Fibroblast of pulmonary artery (primary cell): ENCODE measurements at regions not wholly inside any gene's neighbourhood (a gene's known extent, or its start where the extent isn't known, plus 50 kb on each side); places are given as distances from the start of the nearest gene placed in this dataset.

Experiments
- DNase-seq: peaks from one replicate; pipeline ENCODE4 v3.0.0-alpha.2; 2010; ENCODE audit warnings: low read depth
- H3K4me3 ChIP-seq: replicated peaks from 2 replicates; pipeline ENCODE4 v1.5.1; 2011; ENCODE audit warnings: low read depth, mild to moderate bottlenecking, control low read depth, low read length, moderate library complexity
- TF ChIP-seq, protein P1 (sequence below): IDR thresholded peaks from 2 replicates; pipeline ENCODE4 v1.5.1; 2011; ENCODE audit warnings: mild to moderate bottlenecking, control low read depth, low read length, inconsistent platforms; ENCODE audit errors: missing control alignments

DNA sequence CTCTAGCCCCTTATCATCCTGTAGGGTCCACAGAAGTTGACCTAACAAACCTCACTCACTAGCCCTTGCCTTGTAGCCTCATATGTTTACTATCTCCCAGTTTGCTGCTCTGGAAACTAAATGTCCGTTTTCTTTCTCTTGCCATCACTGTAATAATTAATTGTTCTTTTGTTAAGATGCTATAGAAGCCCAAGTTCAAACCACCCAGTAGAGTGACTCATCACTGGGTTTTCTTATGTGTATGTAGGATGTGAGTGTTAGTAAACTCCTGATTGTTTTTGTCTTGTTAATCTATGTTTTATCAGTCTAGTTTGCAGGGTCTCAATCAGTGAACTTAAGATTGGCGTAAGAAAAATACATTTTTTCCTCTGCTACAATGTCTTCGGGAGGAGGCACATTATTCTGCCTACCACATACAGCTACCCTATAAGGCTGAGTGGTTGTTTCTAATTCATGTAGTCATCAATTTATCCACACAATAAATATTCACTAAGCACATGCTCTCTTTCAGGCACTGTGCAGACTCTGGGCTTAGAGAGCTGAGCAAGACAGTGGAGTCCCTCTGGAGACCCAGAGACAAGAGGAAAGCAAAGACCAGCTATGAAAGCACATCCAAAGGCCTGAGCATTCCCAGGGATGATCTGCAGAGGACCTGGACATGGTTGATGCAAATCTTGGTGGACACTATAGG is 474.1 kb upstream of the AKR1E2 start:
- H3K4me3 ChIP-seq, result no peak overlapping the region
- TF ChIP-seq, protein P1, sequence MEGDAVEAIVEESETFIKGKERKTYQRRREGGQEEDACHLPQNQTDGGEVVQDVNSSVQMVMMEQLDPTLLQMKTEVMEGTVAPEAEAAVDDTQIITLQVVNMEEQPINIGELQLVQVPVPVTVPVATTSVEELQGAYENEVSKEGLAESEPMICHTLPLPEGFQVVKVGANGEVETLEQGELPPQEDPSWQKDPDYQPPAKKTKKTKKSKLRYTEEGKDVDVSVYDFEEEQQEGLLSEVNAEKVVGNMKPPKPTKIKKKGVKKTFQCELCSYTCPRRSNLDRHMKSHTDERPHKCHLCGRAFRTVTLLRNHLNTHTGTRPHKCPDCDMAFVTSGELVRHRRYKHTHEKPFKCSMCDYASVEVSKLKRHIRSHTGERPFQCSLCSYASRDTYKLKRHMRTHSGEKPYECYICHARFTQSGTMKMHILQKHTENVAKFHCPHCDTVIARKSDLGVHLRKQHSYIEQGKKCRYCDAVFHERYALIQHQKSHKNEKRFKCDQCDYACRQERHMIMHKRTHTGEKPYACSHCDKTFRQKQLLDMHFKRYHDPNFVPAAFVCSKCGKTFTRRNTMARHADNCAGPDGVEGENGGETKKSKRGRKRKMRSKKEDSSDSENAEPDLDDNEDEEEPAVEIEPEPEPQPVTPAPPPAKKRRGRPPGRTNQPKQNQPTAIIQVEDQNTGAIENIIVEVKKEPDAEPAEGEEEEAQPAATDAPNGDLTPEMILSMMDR, result no peak
- DNase-seq, result peak; percentile 72

DNA sequence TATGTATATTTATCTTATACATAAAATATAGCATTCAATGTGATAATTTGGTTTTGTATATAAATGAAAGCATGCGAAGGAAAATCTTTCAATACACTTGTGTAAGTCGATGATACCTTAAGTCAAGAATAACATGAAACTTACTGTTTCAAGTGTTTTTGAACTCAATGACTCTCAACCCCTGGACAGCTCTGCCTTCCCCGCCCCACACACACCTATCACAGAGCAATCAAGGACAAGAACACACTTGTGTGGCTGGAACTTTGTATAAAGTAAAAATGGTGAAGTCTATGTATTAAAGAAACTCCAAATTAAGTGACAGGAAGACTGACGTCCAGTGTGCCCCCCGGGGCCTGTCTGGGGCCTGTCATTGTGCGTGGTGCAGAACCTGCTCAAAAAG is 478.6 kb upstream of the AKR1E2 start:
- TF ChIP-seq, protein P1, result no peak
- H3K4me3 ChIP-seq, result no peak overlapping the region
- no peak for DNase-seq

DNA sequence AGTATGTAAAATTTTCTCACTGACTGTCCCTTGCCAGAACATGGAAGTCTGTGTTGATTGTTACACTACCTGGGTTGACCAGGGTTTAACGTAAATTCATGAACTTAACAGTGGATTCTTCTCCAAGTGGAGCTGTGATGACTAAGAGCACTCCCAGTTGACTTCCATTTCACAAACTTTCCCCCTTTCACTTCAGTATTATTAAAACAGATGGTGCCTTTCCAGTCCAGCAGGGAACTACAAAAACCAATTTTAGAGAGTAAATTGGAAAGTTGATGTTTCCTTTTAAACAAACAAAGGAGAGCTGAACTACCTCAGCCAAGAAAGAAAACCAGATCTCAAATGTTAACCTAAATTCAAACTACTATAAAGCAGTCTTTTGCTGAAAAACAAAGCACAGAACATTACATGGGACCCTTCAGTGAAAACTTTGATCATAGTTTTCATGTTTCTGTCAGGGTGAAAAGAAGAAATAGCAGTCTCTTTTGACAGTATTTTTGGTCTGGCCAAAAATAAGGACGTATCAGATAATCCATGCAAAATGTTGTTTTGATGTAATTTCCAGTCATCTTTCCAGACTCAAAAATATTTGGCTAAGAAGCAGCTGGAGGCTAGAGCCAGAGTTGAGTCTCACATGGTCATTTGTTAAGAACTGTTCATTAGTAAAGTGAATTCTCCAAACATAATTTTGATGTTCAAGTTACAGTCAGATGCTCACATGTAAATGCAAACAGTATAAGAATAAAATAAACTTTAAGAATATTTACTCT is 479.9 kb upstream of the AKR1E2 start:
- H3K4me3 ChIP-seq, result no peak overlapping the region
- no peak for DNase-seq
- TF ChIP-seq, protein P1, result no peak

DNA sequence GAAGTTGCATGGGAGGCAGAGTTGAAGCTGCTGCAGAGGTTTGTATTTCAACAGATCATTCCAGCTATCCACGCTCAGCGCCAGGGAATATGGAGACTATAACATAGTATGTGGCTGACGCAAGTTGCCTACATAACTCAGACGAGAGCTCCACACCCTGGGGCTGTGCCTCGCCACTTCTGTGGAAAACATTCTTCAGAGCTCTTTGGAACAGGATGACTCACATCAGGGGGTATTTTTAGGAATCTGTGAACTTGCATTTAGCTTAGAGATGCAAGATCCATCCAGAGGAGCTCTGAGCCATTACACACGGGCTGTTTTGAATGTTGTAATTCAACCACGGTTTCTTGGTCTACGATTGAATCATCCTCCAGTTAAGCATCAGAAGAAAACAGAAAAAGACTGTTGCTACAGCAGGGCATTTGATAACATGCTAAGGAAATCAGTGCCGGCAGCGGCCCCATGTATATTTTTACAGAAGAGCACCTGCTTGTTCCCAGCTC is 481.5 kb upstream of the AKR1E2 start:
- no peak overlapping the region for H3K4me3 ChIP-seq
- DNase-seq, result peak; percentile 98
- TF ChIP-seq, protein P1, result peak; percentile 32

DNA sequence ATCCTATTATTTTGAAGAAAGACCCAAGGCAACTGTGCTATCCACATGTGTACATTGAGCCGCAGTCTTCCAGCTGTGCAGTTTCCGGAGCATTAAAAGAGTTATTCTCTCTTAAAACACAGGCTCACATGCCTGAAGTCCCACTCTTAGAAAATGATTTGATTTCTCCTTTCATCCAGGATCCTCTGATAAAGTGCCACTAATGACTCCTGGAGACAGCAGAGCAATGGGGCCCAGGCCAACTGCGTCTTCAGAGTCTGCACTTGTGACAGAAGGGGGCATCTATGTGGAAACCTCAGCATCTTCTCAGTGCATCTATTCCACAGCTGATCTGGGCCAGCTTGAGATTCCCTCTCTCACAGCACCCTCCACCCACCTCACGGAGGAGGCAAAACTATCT is 482.1 kb upstream of the AKR1E2 start:
- no peak for DNase-seq
- no peak overlapping the region for H3K4me3 ChIP-seq
- TF ChIP-seq, protein P1, result no peak

DNA sequence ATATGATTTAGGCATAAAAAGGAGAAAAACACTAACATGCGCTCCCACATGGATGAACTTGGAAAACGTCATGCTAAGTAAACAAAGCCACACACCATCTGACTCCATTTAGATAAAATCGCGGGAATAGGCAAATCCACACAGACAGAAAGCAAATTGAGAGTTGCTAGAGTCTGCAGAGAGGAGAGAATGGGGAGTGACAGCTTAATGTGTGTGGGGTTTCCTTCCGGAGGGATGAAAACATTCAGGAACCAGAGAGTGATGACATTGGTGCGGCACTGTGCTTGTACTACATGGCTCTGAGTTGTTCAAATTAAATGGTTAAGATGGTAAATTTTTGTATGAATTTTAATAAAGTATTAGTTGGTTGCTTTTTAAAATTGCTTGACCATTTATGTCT is 482.9 kb upstream of the AKR1E2 start:
- H3K4me3 ChIP-seq, result no peak overlapping the region
- TF ChIP-seq, protein P1, result no peak
- DNase-seq, result no peak
